ENCODE measurements at regions not wholly inside any gene's neighbourhood (a gene's known extent, or its start where the extent isn't known, plus 50 kb on each side); places are given as distances from the start of the nearest gene placed in this dataset.

DNA sequence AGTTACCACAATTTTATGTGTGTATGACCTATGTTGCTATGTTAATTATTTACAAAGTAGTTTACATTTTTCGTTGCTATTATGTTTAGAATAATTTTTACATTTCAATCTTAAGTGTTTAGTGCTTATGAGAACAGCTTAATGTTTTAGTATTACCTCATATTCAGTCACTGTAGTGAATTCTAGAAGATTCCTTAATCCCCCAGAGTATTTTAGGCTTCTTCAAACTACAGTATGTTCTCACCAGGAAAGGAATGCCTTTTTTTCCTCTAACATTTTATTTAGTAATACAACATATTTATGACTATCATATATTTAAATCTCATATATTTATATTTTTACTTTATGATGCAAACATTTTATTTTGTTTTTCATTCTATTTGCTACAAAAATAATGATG, 612.1 kb upstream of the KLHL1 start:
- no peak overlapping the region for H3K27ac Mint-ChIP-seq
- H3K4me1 Mint-ChIP-seq: no peaks in the 10 kb centered on the region
- no peaks in the 10 kb centered on the region for H3K36me3 Mint-ChIP-seq
- H3K4me3 Mint-ChIP-seq: no peak overlapping the region
- no peaks in the 10 kb centered on the region for H3K27me3 Mint-ChIP-seq
- CTCF ChIA-PET: no interaction called here
- peaks cover 5% of the 10 kb centered on the region for H3K9me3 Mint-ChIP-seq
- no peak for DNase-seq

DNA sequence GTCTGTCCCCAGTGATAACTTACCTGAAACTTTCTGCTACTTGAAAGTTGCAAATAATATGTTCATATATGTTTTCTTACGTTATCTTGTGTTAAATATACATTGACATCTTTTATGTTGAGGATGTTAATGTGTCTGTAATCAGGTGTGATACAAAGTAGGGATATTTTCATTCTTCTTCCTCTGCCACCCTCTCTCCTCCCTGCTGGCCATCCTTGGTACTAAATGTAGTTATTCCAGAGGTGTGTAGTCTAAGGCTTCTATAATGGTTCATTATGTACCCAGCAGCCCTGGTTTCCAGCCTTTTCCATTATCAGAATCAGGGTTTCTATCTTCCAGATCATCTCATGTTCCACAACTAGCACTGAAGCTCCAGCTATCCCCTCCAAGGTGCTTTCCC, 606.7 kb upstream of the KLHL1 start:
- Mint-ChIP-seq H3K27me3 (no peaks in the 10 kb centered on the region), H3K4me3 (no peak overlapping the region), H3K36me3 (no peaks in the 10 kb centered on the region), H3K9me3 (peaks cover 7% of the 10 kb centered on the region), H3K4me1 (no peaks in the 10 kb centered on the region), H3K27ac (no peak overlapping the region)
- CTCF ChIA-PET: no interaction called here
- DNase-seq: no peak

DNA sequence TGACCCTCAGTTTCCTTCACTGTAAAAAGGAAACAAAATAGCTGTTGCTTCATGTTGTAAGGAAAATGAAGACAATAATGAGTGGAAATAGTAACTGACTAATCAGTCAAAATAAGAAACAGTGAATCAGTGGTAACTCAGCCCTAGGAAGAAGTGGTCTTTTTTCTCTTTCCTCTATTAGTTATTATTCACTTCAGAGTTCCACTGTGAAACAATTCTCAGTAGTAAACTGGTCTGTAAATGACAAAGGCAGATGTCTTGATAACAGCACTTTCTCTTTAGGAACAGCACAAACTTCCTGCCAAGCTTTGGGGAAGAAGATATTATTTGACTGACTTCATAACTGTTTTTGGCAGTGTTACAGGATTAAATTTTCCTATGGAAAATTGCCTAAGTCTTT, 600.5 kb upstream of the KLHL1 start:
- no peak overlapping the region for H3K27ac Mint-ChIP-seq
- no peak for DNase-seq
- H3K27me3 Mint-ChIP-seq: no peaks in the 10 kb centered on the region
- no peak overlapping the region for H3K4me3 Mint-ChIP-seq
- peaks cover 6% of the 10 kb centered on the region for H3K9me3 Mint-ChIP-seq
- no peaks in the 10 kb centered on the region for H3K36me3 Mint-ChIP-seq
- no peaks in the 10 kb centered on the region for H3K4me1 Mint-ChIP-seq
- CTCF ChIA-PET: no interaction called here

DNA sequence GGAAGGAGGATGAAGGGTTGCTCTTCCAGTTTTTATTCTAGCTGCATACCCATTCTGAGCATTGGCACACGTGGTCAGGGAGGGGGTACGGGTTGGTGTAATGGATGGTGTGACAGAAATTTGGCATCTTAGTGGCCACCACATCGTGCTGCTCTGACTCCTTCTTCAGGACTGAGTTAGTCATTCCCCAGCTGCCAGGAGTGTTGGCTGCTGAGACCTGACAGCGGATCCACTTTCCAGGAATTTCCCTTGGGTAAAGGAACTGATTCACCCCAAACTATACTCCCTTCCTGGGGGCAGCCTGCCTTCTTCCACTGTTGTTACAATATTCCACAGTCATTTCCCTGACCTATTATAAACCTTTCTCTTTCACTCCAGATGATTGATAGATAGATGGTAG, 595.5 kb upstream of the KLHL1 start:
- no peak for DNase-seq
- Mint-ChIP-seq H3K4me1 (no peaks in the 10 kb centered on the region), H3K4me3 (no peak overlapping the region), H3K36me3 (no peaks in the 10 kb centered on the region), H3K9me3 (peaks cover 3% of the 10 kb centered on the region), H3K27ac (no peak overlapping the region), H3K27me3 (no peaks in the 10 kb centered on the region)
- CTCF ChIA-PET: no interaction called here

DNA sequence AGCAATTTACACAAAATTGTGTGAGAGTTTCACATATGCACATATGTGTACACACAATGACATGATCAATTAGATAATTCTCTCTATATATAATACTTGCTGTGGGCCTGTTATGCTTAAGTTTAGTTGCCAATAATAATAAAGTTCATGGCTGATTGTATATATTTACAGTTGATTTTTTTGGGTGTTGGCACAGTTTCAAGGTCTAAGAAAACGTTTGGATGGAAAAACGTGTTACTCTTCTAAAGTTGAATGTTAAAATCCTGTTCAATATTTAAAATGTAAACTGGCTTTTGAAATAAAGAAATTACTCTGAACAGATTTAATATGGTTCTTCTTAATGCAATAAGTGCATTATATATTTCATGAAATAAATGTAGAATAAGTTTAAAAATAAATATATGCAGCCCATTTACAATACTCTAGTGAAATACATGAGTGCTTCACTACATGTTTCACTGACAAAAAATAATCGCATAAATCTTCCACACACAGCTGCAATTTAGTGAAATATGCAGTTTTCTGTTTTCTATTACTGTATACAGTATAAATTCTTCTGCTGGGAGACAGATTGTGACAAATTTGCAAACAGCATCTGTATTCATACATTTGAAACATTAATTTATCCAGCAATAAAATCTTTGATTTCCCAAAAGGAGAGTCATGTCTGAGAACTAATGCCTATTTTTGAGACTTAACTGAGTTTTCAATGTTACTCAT, 586.9 kb upstream of the KLHL1 start:
- CTCF ChIA-PET: no interaction called here
- Mint-ChIP-seq H3K4me1 (no peaks in the 10 kb centered on the region), H3K9me3 (peaks cover 6% of the 10 kb centered on the region), H3K4me3 (no peak overlapping the region), H3K27ac (no peak overlapping the region), H3K27me3 (no peaks in the 10 kb centered on the region), H3K36me3 (no peaks in the 10 kb centered on the region)
- DNase-seq: no peak

DNA sequence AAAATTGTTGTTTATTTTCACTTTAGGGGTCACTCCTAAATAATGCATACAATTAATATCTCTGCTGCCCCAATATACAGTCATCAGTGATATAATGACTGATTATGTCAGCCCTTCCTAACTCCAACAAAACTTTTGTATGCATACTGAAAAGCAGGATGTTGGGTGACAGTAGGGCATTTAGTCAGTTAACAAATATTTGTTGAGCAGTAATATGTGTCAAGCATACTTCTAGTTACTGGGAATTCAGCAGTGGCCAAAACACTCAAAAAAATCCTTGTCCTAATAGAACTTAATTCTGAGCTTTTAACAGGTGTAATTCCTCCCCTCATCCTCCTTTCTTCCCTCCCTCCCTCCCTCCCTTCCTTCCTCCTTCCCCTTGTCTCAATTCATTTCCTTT, 560.7 kb upstream of the KLHL1 start:
- H3K27ac Mint-ChIP-seq: no peak overlapping the region
- no peaks in the 10 kb centered on the region for H3K36me3 Mint-ChIP-seq
- peaks cover 2% of the 10 kb centered on the region for H3K9me3 Mint-ChIP-seq
- no peak for DNase-seq
- no peak overlapping the region for H3K4me3 Mint-ChIP-seq
- H3K4me1 Mint-ChIP-seq: no peaks in the 10 kb centered on the region
- CTCF ChIA-PET: no interaction called here
- no peaks in the 10 kb centered on the region for H3K27me3 Mint-ChIP-seq

DNA sequence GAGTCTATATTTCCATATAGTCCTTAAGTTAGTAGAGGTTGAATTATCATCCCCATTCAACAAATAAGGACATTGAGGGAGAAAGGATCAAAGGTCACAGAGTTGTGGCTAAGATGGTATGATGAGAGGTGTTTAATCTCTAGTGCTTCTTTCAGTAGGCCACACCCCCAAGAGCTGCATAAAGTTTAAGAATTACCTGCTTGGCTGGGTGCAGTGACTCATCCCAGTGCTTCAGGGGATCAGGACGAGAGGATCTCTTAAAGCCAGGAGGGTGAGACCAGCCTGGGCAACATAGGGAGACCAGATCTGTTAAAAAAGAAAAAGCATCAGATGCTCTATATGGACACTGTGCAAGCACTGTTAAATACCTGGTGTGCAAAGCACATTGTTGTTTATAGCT, 560.0 kb upstream of the KLHL1 start:
- DNase-seq: no peak
- Mint-ChIP-seq H3K4me1 (no peaks in the 10 kb centered on the region), H3K36me3 (no peaks in the 10 kb centered on the region), H3K9me3 (no peaks in the 10 kb centered on the region), H3K27ac (no peak overlapping the region), H3K27me3 (no peaks in the 10 kb centered on the region), H3K4me3 (no peak overlapping the region)
- CTCF ChIA-PET: no interaction called here

DNA sequence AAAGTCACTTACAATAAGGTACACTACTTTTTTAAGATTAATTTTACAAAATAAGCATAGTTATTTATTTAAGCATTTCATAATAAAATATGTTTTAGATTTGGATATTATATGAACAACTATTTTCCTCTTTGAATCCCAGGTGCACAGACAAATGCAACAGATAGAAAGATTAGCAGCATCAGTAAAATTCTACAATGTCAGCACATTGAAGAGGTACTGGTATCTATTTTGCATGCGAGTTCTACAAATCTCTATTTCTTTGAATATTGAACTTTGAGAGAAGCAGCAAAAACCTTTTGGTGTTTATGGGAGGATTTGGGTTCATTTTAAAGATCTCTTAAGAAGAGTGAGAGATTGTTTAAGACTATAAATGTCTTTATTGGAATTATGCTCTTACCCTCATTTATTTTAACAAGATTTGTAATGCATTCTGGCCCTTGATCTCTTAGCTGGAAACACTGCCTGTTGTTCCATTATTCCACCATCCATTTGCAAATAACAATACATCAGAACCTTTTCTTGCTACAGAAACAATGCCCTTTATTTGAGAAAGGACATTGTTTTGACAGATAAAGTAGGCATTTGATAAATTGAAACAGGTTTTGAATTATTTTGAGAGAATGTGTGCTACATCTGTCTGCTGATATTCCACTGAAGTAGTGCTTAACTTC, 558.8 kb upstream of the KLHL1 start:
- DNase-seq: no peak
- CTCF ChIA-PET: no interaction called here
- Mint-ChIP-seq H3K27ac (no peak overlapping the region), H3K9me3 (no peaks in the 10 kb centered on the region), H3K4me1 (no peaks in the 10 kb centered on the region), H3K36me3 (no peaks in the 10 kb centered on the region), H3K4me3 (no peak overlapping the region), H3K27me3 (no peaks in the 10 kb centered on the region)

DNA sequence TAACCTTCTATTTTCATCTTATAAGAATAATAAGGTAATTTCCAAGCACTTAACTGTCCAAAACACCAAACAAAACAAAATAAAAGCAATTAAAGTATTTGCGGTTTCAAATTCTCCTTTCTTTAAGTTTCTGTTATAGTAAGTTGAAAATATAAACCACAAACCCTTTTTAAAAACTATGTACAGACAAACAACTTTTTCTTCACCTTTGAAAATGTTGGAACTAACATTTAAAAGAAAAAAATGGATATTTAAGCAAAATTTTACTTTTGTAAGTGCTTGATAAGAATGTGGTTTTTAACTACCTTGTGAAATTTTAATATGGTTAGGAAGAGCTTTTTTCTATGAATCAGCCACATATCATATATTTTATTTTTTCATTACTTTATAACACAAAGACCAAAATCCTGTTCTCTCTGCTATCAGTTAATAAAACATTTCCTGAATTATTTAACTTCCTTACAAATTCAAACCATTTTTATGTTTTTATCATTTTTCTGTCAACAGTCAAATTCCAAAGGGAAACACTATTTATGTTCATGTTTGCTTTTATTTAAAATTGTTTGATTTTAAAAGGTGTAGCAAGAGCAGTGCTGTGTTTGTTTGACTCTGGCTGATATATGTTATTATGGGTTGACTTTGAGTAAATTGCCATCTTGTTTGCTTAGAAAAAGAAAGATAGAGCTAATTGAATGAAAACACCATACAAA, 554.1 kb upstream of the KLHL1 start:
- H3K4me1 Mint-ChIP-seq: no peaks in the 10 kb centered on the region
- CTCF ChIA-PET: no interaction called here
- H3K9me3 Mint-ChIP-seq: no peaks in the 10 kb centered on the region

DNA sequence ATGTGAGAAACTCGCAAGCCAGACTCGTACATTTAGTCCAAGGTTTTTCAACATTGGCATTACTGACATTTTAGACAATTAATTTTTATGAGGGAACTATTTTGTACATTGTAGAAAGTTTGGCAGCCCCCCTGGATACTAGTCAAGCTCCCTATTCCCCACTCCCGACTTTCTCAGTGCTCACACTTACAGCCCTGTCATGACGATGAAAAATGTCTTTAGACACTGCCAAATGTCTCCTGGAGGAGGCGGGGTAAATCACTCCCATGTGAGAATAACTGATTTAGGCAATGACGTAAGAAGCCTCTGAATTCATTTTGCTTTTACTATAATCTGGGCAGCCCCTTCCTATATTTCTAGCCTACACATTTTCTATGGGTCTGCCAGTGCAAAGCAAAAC, 535.8 kb upstream of the KLHL1 start:
- Mint-ChIP-seq H3K4me1 (no peaks in the 10 kb centered on the region), H3K27me3 (no peaks in the 10 kb centered on the region), H3K9me3 (peaks cover 1% of the 10 kb centered on the region), H3K27ac (no peak overlapping the region), H3K36me3 (no peaks in the 10 kb centered on the region), H3K4me3 (no peak overlapping the region)
- DNase-seq: no peak
- CTCF ChIA-PET: no interaction called here

More for the DNA sequence above, 554.1 kb upstream of the KLHL1 start:
- no peak overlapping the region for H3K27ac Mint-ChIP-seq
- H3K27me3 Mint-ChIP-seq: no peaks in the 10 kb centered on the region
- no peaks in the 10 kb centered on the region for H3K36me3 Mint-ChIP-seq
- H3K4me3 Mint-ChIP-seq: no peak overlapping the region
- DNase-seq: no peak

DNA sequence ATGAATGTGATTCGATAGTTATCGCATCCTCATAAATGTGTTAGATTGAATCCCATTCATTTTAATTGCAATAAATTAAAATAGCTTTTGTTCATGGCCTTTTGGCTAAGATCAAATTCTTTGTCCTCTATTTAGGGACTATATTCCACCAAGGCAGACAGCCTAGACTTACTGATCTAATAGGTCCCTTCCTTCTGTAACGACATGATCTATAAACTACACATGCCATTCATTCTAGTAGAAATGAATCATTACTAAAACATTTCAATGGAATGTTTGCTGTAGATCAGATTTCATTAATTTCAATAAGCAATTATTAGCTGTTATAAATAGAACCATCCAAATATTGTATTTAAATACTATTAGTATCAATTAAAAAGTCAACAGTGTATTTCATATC, 526.6 kb upstream of the KLHL1 start:
- CTCF ChIA-PET: no interaction called here
- H3K27me3 Mint-ChIP-seq: no peaks in the 10 kb centered on the region
- no peaks in the 10 kb centered on the region for H3K4me1 Mint-ChIP-seq
- H3K36me3 Mint-ChIP-seq: no peaks in the 10 kb centered on the region
- H3K9me3 Mint-ChIP-seq: peaks cover 4% of the 10 kb centered on the region
- no peak overlapping the region for H3K27ac Mint-ChIP-seq
- no peak overlapping the region for H3K4me3 Mint-ChIP-seq
- no peak for DNase-seq

DNA sequence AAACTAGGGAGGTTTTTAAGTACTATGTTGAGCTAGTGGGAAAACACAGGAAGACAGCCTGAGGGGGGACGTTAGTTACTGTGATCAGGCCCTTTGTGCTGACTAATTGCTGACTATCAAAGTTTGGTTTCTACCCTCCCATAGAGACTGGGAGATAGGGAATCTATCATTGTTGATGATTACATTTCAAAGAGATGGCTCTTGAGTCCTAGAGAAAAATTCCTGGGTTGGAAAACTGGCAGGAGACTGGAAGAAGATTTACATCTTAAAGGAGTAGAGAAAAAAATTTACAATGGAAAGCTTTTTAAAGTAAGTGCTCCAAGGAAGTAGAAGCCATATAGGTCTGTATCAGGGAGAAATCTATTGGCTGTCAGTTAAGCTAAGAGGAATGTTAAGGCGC, 522.0 kb upstream of the KLHL1 start:
- Mint-ChIP-seq H3K36me3 (no peaks in the 10 kb centered on the region), H3K27me3 (no peaks in the 10 kb centered on the region), H3K4me3 (no peak overlapping the region), H3K27ac (no peak overlapping the region), H3K9me3 (no peaks in the 10 kb centered on the region), H3K4me1 (no peaks in the 10 kb centered on the region)
- no peak for DNase-seq
- CTCF ChIA-PET: no interaction called here

DNA sequence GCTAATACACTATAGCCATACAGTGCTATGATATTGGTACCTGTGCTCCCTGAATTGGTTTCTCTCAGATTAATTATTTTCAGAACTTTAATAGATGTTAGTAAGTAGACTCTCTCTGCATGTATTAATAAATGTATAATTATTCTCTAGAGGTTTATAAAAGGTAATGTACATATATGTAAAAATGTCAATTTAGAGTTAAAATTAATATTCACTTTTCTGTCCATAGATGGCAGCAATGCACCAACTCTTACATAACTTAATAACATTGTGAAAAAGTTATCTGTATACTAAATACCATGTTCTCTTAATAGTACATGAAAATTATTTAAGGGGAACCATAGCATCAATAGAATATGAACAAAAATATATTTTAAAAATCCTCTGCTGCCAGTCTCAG, 515.0 kb upstream of the KLHL1 start:
- Mint-ChIP-seq H3K27ac (no peak overlapping the region), H3K4me1 (no peaks in the 10 kb centered on the region), H3K9me3 (no peaks in the 10 kb centered on the region), H3K36me3 (no peaks in the 10 kb centered on the region), H3K27me3 (no peaks in the 10 kb centered on the region), H3K4me3 (no peak overlapping the region)
- DNase-seq: no peak
- CTCF ChIA-PET: no interaction called here

DNA sequence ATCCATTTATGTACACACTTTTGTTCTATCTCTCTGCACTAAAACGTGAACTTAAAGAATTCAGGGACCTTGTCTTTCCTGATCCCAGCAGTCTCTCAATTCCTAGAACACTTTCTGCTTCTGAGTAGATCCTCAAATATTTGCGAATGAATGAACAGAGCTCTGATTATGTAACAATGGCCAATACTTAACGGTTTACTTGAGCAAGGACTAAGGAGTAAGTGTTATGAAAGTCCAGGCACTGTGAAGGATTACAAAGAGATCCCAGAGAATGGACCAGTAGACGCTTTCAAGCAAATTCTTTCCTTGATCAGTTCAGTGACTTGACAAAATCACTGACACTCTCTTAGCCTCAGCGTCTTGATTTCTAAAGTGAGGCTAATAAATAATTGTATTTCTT, 514.5 kb upstream of the KLHL1 start:
- H3K4me1 Mint-ChIP-seq: no peaks in the 10 kb centered on the region
- H3K4me3 Mint-ChIP-seq: no peak overlapping the region
- no peak for DNase-seq
- H3K9me3 Mint-ChIP-seq: no peaks in the 10 kb centered on the region
- no peak overlapping the region for H3K27ac Mint-ChIP-seq
- H3K27me3 Mint-ChIP-seq: no peaks in the 10 kb centered on the region
- H3K36me3 Mint-ChIP-seq: no peaks in the 10 kb centered on the region
- CTCF ChIA-PET: no interaction called here

DNA sequence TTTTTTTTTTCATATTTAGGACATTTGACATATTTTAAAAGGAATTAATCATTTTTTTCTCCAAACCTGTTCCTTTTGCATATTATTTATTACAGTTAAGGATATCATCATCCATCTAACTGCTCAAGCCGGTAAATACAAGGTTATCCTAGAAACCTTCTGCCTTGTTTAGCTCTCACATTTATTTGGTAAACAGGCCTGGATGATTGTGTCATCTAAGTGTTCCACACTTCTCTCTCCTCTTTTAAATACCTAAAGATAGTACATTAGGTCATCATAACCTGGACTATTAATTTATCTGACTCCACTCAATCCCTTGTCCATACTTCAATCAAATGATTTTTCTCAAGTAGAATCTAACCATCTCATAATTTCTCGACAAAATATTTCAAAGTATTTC, 511.7 kb upstream of the KLHL1 start:
- H3K4me3 Mint-ChIP-seq: no peak overlapping the region

More for the DNA sequence above, 511.7 kb upstream of the KLHL1 start:
- Mint-ChIP-seq H3K27me3 (no peaks in the 10 kb centered on the region), H3K4me1 (no peaks in the 10 kb centered on the region), H3K9me3 (no peaks in the 10 kb centered on the region), H3K36me3 (no peaks in the 10 kb centered on the region), H3K27ac (no peak overlapping the region)
- no peak for DNase-seq
- CTCF ChIA-PET: no interaction called here
